Hepatocyte (in vitro differentiated cells): ENCODE measurements at regions not wholly inside any gene's neighbourhood (a gene's known extent, or its start where the extent isn't known, plus 50 kb on each side); places are given as distances from the start of the nearest gene placed in this dataset.
"Not testable (repeated sequence)": the region's sequence is repeated elsewhere in the genome, so short reads cannot be mapped to it uniquely, and the experiment has no call there.

ENCODE experiments used
- DNase-seq: peaks from one replicate; pipeline ENCODE4 v3.0.0-alpha.2; 2016; ENCODE audit warnings: low spot score
- H2AFZ ChIP-seq: fragments of 200-600 bp; sonication (generic); 2 replicates; pipeline ENCODE4 v1.6.0; 2016; ENCODE audit warnings: antibody characterized with exemption, mild to moderate bottlenecking
- H3K27ac ChIP-seq: fragments of 200-600 bp; sonication (generic); 2 replicates; pipeline ENCODE4 v1.5.1; 2016; ENCODE audit warnings: mild to moderate bottlenecking
- H3K27me3 ChIP-seq: fragments of 200-600 bp; sonication (generic); 2 replicates; pipeline ENCODE4 v1.6.1; 2016
- H3K36me3 ChIP-seq: fragments of 200-600 bp; sonication (generic); replicated peaks from 2 replicates; pipeline ENCODE4 v1.5.1; 2016; ENCODE audit warnings: low read depth; ENCODE audit not compliant: insufficient read depth
- H3K4me1 ChIP-seq: fragments of 200-600 bp; sonication (generic); 2 replicates; pipeline ENCODE4 v1.5.1; 2016; ENCODE audit warnings: mild to moderate bottlenecking, moderate library complexity; ENCODE audit not compliant: insufficient read depth
- H3K4me2 ChIP-seq: fragments of 200-600 bp; sonication (generic); 2 replicates; pipeline ENCODE4 v1.6.0; 2016
- H3K4me3 ChIP-seq: fragments of 200-600 bp; sonication (generic); 2 replicates; pipeline ENCODE4 v1.5.1; 2016; ENCODE audit warnings: mild to moderate bottlenecking
- H3K79me2 ChIP-seq: fragments of 200-600 bp; sonication (generic); 2 replicates; pipeline ENCODE4 v1.6.0; 2017; ENCODE audit warnings: mild to moderate bottlenecking
- H3K9me2 ChIP-seq: fragments of 200-600 bp; sonication (generic); replicated peaks from 2 replicates; pipeline ENCODE4 v1.6.0; 2017; ENCODE audit warnings: mild to moderate bottlenecking; ENCODE audit not compliant: insufficient read depth
- H3K9me3 ChIP-seq: fragments of 200-600 bp; sonication (generic); 2 replicates; pipeline ENCODE4 v1.5.1; 2016; ENCODE audit warnings: low read depth, mild to moderate bottlenecking
- H4K20me1 ChIP-seq: fragments of 200-600 bp; sonication (generic); 2 replicates; pipeline ENCODE4 v1.6.0; 2016; ENCODE audit warnings: mild to moderate bottlenecking; ENCODE audit not compliant: insufficient read depth, poor library complexity, severe bottlenecking
- CTCF ChIP-seq: fragments of 200-600 bp; sonication (generic); IDR thresholded peaks from 2 replicates; pipeline ENCODE4 v1.5.1; 2016; ENCODE audit warnings: antibody characterized with exemption, mild to moderate bottlenecking; ENCODE audit not compliant: poor library complexity
- EZH2 ChIP-seq: fragments of 200-600 bp; sonication (generic); IDR thresholded peaks from 2 replicates; pipeline ENCODE4 v1.6.1; 2016; ENCODE audit warnings: antibody characterized with exemption, mild to moderate bottlenecking, borderline replicate concordance
- EZH2phosphoT487 ChIP-seq: fragments of 200-600 bp; sonication (generic); IDR thresholded peaks from one replicate; pipeline ENCODE4 v1.6.1; 2018; ENCODE audit warnings: antibody characterized with exemption, mild to moderate bottlenecking, low read depth, moderate library complexity; ENCODE audit not compliant: unreplicated experiment, severe bottlenecking
- WGBS: methylation state at CpG from one replicate; pipeline ENCODE4 v1.1.6; 2016; ENCODE audit warnings: low lambda C conversion rate; ENCODE audit errors: missing lambda C conversion rate; 5-methylcytosine and 5-hydroxymethylcytosine counted together

- H3K9me3 ChIP-seq = no peaks in the 10 kb centered on the region
- no peak overlapping the region for H3K4me2 ChIP-seq
- no peak overlapping the region for H3K4me3 ChIP-seq
- no peak for DNase-seq
- no peaks in the 10 kb centered on the region for H4K20me1 ChIP-seq
- no peaks in the 10 kb centered on the region for H3K4me1 ChIP-seq
- H3K27ac ChIP-seq = no peak overlapping the region
- no peaks in the 10 kb centered on the region for H3K36me3 ChIP-seq
- no peak overlapping the region for H2AFZ ChIP-seq
- WGBS = 96% methylated on average over 2 of the region's 2 CpGs
- H3K9me2 ChIP-seq = no peaks in the 10 kb centered on the region
- H3K27me3 ChIP-seq = no peaks in the 10 kb centered on the region
- TF ChIP-seq EZH2 = no peak
- TF ChIP-seq EZH2phosphoT487 = no peak
- no peak for TF ChIP-seq CTCF
- no peaks in the 10 kb centered on the region for H3K79me2 ChIP-seq
Observed at GRCh38 chr6:121635355-121635754, 199.9 kb downstream of the GJA1 start.

GRCh38 chr6:121636217-121636616, 200.8 kb downstream of the GJA1 start:
- H3K9me3 ChIP-seq, DNase-seq, H3K79me2 ChIP-seq, H3K27ac ChIP-seq, H3K4me3 ChIP-seq, H3K36me3 ChIP-seq, H3K4me1 ChIP-seq, H2AFZ ChIP-seq, H3K9me2 ChIP-seq, H3K27me3 ChIP-seq, H4K20me1 ChIP-seq, H3K4me2 ChIP-seq: not testable (repeated sequence)
- WGBS = 77% methylated on average over 2 of the region's 2 CpGs

GRCh38 chr6:121639021-121639420, 203.6 kb downstream of the GJA1 start:
- Histone ChIP-seq H3K4me2 (no peak overlapping the region), H2AFZ (no peak overlapping the region), H3K79me2 (no peaks in the 10 kb centered on the region), H3K36me3 (no peaks in the 10 kb centered on the region), H3K27me3 (no peaks in the 10 kb centered on the region), H3K4me1 (no peaks in the 10 kb centered on the region), H4K20me1 (no peaks in the 10 kb centered on the region), H3K9me2 (no peaks in the 10 kb centered on the region), H3K4me3 (no peak overlapping the region), H3K27ac (no peak overlapping the region), H3K9me3 (no peaks in the 10 kb centered on the region)
- 96% methylated on average over 2 of the region's 2 CpGs for WGBS
- TF ChIP-seq EZH2 (no peak), CTCF (no peak), EZH2phosphoT487 (no peak)
- no peak for DNase-seq

GRCh38 chr6:121641158-121641557, 205.7 kb downstream of the GJA1 start:
- Histone ChIP-seq H3K27ac (no peak overlapping the region), H3K9me2 (no peaks in the 10 kb centered on the region), H4K20me1 (no peaks in the 10 kb centered on the region), H3K9me3 (no peaks in the 10 kb centered on the region), H3K36me3 (no peaks in the 10 kb centered on the region), H3K79me2 (no peaks in the 10 kb centered on the region), H3K4me2 (no peak overlapping the region), H3K4me3 (no peak overlapping the region), H3K27me3 (no peaks in the 10 kb centered on the region), H3K4me1 (no peaks in the 10 kb centered on the region), H2AFZ (no peak overlapping the region)
- DNase-seq = no peak
- 79% methylated on average over 3 of the region's 3 CpGs for WGBS
- TF ChIP-seq CTCF (no peak), EZH2 (no peak), EZH2phosphoT487 (no peak)
